ENCODE measurements at regions not wholly inside any gene's neighbourhood (a gene's known extent, or its start where the extent isn't known, plus 50 kb on each side); places are given as distances from the start of the nearest gene placed in this dataset.
"Not testable (repeated sequence)": the region's sequence is repeated elsewhere in the genome, so short reads cannot be mapped to it uniquely, and the experiment has no call there.

DNA sequence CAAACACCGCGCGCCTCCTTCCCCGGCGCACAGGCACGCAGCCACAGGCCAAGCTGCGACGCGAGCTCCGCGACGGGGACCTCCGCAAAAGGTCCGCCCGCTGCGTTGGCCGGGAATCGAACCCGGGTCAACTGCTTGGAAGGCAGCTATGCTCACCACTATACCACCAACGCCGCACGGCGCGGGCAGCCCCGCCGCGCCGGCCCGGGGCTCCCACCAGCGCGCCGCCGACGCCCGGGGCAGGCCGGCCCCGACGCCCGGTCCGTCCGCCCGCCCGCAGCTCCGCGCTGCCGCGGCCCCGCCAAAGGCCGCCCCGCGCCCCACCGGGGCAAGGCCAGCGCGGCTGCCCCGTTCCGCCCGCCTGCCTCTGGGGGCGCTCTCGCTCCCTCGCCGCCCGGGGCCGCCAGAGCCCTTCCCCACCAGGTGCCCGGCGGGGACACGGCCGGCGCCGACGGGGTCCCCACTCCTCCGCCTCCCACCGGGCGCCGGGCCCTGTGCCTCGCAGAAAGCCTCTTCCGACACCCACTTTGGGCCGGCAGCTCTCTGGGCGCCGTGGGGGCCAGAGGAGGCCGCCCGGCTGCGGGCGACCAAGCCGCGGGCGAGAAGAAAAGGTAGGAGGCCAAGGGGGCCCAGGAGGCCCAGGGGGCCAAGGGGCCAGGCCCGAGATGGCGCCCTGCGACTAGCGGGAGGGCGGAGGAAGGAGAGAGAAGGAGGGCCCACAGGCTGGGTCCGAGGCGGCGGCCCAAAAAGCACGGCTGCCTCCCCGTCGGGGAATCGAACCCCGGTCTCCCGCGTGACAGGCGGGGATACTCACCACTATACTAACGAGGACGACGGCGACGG, 50.2 kb upstream of the FCGR2A start:
- not testable (repeated sequence) for DNase-seq

DNA sequence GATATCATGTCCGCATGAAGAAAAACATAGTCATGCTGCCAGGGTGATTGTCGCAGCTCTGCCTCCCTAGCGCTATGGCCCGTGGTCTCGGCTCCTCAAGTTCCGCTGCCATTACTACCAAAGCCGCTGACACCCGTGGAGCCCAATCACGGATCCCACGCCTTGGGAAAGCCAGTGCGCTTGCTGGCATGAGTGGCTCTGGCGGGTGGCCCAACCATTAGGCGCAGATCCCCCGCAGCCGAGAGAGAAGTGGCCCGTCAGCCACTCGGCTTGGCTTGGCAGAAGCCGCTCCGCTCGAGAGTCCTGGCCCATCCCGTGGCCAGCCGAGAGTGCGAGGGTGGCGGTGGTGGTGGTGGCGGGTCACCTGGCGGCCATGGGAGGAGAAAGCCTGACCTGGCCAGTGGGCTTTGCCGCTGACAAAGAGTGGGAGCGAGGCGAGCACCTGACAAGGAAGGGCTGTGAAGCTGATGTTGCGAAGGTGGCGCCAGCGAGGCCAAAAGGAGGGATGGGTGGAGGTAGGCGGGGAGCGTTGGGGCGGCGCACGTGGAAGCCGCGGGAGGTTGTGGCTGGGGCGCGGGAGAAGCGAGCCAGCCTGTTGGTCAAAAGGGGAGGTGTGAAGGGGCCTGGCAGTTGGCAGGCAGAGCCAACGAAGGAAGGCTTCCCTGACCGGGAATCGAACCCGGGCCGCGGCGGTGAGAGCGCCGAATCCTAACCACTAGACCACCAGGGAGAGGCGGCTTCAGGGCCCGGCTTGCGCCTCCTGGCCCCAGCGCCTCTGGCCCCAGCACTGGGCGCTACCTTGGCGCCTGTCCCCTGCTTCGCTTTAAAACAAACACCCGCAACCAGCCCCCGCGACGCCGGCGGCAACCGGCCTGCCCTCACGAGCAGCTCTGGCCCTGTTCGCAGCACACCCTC, 51.0 kb upstream of the FCGR2A start:
- not testable (repeated sequence) for DNase-seq

DNA sequence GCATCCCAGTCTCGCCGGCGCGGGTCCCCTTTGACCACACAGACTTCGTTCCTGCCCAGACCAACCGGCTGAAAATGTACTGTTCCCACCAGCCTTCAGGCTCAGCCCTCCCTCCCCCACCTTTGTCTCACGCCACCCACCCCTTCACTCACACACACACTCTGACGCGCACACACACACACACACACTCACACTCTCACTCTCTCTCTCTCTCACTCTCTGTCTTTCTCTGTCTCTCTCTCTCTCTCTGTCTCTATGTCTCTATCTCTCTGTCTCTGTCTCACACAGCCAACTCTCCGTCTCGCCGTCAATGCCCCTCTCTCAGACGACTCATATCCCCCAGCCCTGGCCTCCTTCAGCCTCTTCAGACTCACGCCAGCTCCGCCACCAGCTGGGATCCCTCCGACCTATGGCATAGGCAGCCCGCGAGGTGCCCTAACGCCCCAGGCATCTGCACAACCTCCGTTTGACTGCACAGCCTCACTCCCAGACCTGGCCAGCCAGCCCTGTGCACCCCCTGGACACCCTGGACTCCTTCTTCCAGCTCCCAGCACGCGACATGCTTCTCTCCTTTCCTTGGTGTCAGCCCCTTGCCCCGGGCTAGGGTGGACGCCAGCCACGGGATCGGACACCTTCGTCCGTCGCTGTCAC, 53.4 kb upstream of the FCGR2A start:
- not testable (repeated sequence) for DNase-seq

DNA sequence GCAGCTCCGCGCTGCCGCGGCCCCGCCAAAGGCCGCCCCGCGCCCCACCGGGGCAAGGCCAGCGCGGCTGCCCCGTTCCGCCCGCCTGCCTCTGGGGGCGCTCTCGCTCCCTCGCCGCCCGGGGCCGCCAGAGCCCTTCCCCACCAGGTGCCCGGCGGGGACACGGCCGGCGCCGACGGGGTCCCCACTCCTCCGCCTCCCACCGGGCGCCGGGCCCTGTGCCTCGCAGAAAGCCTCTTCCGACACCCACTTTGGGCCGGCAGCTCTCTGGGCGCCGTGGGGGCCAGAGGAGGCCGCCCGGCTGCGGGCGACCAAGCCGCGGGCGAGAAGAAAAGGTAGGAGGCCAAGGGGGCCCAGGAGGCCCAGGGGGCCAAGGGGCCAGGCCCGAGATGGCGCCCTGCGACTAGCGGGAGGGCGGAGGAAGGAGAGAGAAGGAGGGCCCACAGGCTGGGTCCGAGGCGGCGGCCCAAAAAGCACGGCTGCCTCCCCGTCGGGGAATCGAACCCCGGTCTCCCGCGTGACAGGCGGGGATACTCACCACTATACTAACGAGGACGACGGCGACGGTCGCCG, 57.4 kb upstream of the FCGR2A start:
- DNase-seq: not testable (repeated sequence)

DNA sequence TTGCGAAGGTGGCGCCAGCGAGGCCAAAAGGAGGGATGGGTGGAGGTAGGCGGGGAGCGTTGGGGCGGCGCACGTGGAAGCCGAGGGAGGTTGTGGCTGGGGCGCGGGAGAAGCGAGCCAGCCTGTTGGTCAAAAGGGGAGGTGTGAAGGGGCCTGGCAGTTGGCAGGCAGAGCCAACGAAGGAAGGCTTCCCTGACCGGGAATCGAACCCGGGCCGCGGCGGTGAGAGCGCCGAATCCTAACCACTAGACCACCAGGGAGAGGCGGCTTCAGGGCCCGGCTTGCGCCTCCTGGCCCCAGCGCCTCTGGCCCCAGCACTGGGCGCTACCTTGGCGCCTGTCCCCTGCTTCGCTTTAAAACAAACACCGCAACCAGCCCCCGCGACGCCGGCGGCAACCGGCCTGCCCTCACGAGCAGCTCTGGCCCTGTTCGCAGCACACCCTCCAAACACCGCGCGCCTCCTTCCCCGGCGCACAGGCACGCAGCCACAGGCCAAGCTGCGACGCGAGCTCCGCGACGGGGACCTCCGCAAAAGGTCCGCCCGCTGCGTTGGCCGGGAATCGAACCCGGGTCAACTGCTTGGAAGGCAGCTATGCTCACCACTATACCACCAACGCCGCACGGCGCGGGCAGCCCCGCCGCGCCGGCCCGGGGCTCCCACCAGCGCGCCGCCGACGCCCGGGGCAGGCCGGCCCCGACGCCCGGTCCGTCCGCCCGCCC, 58.1 kb upstream of the FCGR2A start:
- not testable (repeated sequence) for DNase-seq

DNA sequence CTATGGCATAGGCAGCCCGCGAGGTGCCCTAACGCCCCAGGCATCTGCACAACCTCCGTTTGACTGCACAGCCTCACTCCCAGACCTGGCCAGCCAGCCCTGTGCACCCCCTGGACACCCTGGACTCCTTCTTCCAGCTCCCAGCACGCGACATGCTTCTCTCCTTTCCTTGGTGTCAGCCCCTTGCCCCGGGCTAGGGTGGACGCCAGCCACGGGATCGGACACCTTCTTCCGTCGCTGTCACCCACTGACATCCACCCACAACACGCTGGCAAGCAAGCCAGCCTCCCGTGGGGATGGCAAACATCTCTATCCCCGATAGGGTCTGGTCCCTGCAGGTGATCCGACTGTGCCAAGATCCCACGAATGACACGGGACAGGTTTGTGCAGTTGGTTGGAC, 60.5 kb upstream of the FCGR2A start:
- not testable (repeated sequence) for DNase-seq

DNA sequence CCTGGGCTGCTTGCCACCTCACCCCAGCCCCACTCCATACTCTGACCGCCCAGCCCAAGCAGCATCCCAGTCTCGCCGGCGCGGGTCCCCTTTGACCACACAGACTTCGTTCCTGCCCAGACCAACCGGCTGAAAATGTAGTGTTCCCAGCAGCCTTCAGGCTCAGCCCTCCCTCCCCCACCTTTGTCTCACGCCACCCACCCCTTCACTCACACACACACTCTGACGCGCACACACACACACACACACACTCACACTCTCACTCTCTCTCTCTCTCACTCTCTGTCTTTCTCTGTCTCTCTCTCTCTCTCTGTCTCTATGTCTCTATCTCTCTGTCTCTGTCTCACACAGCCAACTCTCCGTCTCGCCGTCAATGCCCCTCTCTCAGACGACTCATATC, 61.0 kb upstream of the FCGR2A start:
- DNase-seq: not testable (repeated sequence)

DNA sequence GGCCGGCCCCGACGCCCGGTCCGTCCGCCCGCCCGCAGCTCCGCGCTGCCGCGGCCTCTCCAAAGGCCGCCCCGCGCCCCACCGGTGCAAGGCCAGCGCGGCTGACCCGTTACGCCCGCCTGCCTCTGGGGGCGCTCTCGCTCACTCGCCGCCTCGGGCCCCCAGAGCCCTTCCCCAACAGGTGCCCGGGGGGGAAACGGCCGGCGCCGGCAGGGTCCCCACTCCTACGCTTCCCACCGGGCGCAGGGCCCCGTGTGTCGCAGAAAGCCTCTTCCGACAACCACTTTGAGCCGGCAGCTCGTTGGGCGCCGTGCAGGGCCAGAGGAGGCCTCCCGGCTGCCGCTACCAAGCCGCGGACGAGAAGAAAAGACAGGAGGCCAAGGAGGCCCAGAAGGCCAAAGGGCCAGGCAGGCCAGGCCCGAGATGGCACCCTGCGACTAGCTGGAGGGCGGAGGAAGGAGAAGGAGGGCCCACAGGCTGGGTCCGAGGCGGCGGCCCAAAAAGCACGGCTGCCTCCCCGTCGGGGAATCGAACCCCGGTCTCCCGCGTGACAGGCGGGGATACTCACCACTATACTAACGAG, 64.9 kb upstream of the FCGR2A start:
- DNase-seq: peak; percentile 62

DNA sequence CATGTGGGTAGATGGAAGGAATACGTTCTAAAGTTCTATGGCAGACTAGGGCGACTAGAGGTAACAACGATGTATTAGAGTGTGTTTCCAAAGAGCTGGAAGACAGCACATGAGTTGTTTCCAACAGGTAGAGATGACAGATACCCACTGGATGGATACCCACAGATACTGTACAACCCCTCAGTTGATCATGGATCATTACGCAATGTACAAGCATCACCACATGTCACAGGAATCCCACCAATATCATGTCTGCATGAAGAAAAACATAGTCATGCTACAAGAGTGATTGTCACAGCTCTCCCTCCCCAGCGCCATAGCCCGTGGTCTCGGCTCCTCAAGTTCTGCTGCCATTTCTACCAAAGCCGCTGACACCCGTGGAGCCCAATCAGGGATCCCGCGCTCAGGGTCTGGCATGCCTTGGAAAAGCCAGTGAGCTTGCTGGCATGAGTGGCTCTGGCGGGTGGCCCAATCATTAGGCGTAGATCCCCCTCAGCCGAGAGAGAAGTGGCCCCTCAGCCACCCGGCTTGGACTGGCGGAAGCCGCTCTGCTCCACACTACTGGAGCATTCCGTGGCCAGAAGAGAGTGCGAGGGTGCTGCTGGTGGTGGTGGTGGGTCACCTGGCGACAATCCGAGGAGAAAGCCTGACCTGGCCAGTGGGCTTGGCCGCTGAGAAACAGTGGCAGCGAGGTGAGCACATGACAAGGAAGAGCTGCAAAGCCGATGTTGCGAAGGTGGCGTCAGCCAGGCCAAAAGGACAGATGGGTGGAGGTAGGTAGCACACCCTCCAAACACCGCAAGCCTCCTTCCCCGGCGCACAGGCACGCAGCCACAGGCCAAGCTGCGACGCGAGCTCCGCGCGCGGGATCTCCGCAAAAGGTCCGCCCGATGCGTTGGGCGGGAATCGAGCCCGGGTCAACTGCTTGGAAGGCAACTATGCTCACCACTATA, 65.7 kb upstream of the FCGR2A start:
- no peak for DNase-seq

DNA sequence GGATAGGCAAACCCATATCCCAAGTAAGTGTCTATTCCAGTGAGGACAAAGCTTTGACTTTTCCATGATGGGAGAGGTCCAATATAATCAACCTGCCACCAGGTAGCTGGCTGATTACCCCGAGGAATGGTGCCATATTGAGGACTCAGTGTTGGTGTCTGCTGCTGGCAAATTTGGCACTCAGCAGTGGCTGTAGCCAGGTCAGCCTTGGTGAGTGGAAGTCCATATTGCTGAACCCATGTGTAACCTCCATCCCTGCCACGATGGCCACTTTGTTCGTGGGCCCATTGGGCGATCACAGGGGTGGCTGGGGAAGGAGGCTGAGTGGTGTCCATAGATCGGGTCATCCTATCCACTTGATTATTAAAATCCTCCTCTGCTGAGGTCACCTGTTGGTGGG, 65.5 kb upstream of the CFAP126 start:
- not testable (repeated sequence) for DNase-seq

DNA sequence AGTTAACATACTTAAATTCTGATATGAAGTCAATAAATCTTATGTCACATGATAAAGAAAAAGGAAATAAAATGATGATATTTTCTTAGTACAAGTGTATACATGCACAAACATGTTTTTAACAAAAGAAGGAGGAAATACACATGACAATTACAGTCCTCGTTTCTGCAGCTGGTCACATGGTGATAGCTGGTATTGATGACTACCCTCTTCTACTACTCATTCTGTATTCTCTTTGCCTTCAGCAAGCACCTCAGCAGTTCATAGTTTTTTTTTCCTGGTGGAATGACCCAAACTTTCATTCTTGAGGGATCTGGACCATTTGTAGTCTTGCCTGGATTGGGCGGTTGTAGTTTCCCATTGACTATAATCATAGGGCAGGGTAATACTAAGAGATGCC, 64.4 kb upstream of the CFAP126 start:
- no peak for DNase-seq

DNA sequence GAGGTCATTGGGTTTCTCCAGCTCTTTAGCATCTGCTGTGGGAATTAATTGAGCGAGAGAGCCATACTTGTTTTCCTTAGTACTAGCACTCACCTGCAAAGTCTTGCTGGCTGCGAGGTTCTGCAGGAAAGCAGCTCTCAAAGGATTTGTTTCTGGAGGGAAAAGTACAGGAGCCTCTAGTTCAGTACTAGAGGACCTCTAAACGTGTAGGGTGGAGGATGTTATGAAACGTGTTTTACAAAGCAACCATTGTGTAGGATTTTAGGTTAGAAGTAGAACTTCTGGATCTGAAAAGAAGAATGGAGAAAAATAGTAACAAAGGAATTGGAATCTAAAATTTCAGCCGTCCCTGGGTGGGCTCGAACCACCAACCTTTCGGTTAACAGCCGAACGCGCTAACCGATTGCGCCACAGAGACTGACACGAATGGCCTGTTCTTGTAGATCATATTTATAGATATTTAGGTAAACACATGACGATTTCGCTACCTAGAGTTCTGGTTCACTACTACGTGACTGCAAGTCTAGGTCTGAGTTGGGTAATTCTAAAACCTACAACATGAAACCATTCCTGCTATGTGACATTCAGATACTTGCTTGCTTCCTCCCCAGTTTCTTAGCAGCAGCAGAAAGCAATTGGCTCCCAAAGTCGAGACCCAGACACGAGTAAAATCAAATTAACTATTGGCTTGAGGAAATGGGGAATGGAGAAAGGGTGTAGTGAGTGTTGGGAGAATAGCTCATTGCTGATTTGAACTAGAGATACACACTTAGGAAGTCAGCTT, 60.2 kb upstream of the CFAP126 start:
- DNase-seq: no peak

DNA sequence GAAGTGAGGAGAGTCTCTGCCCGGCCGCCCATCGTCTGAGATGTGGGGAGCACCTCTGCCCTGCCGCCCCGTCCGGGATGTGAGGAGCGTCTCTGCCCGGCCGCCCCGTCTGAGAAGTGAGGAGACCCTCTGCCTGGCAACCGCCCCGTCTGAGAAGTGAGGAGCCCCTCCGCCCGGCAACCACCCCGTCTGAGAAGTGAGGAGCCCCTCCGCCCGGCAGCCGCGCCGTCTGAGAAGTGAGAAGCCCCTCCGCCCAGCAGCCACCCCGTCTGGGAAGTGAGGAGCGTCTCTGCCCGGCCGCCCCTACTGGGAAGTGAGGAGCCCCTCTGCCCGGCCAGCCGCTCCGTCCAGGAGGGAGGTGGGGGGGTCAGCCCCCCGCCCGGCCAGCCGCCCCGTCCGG, 55.2 kb upstream of the CFAP126 start:
- not testable (repeated sequence) for DNase-seq

DNA sequence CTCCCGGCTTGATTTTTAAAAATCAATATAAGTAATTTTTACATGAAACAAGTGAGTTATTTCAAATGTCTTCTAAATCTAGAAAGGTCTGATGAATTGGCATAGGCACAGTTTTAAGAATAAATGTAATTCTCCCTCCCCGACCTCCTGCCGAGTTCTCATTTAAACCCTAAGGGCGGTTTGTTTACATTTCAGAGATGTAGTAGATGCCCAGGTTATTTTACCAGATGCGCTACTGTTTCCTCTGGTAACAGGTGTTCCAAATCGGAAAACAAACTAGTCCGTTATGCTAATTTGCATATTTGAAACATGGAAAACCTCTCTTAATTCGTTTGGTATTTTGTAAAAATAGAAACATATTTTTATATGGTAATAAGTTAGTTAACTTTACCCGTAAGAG, 53.8 kb upstream of the CFAP126 start:
- DNase-seq: no peak

DNA sequence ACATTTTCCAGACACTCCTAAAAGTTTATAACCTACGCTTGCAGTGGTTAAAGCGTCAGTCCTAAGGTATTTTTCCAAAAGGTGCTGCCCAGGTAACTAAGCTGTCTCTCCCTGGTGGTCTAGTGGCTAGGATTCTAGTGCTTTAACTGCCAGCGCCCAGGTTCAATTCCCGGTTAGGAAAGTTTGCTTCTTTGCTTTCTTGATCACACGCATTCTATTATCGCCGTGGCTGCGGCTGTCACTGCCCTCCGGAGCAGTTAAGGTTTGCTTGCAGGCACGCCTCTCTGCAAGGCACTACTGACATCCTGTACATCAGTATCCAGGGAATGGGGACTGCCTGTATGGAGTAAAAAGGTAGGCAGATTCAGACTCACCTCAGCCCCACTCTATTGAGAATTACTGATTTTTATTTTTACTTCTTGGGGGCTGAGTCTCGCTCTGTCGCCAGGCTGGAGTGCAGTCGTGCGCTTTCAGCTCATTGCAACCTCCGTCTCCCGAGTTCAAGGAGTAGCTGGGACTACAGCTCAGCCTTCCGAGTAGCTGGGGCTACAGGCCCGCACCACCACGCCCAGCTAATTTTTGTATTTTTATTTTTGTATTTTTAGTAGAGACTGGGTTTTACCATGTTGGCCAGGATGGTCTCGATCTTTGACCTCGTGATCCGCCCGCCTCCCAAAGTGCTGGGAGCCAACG, 53.2 kb upstream of the CFAP126 start:
- no peak for DNase-seq

DNA sequence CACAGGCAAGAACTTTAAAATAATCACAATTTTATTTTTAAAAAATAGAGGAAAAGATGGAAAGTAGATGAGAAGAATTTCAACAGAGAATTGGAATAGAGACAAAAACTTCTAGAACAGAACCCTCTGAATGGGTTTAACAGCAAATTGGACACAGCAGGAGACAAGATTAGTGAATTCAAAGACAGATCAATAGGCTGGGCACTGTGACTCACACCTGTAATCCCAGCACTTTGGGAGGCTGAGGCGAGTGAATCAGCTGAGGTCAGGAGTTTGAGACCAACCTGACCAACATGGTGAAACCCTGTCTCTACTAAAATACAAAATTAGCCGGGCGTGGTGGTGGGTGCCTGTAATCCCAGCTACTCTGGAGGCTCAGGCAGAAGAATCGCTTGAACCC, 49.9 kb upstream of the CFAP126 start:
- not testable (repeated sequence) for DNase-seq
